Small intestine (tissue), 7 donors: ENCODE measurements at regions not wholly inside any gene's neighbourhood (a gene's known extent, or its start where the extent isn't known, plus 50 kb on each side); places are given as distances from the start of the nearest gene placed in this dataset.

ENCODE experiments used
- DNase-seq, 2 donors: peaks; one replicate each; pipeline versions ENCODE4 v3.0.0 to v3.0.0-alpha.2; 2013
- FAIRE-seq: peaks from 2 replicates; lab custom pipeline; 2012; peaks lifted over from hg19 to GRCh38; lab: Jason Lieb, UNC
- H3K27ac ChIP-seq, 3 donors: one replicate each; pipeline ENCODE4 v1.5.1; 2013; ENCODE audit warnings: low read length in 2 of 3, mild to moderate bottlenecking in 2 of 3, control low read depth in 1 of 3, inconsistent platforms in 1 of 3, low read depth in 1 of 3, moderate library complexity in 1 of 3
- H3K27me3 ChIP-seq, 3 donors: one replicate each; pipeline ENCODE4 v1.6.1; 2013; ENCODE audit warnings: low read length in 3 of 3, inconsistent platforms in 1 of 3; ENCODE audit not compliant: control insufficient read depth in 3 of 3, insufficient read depth in 3 of 3
- H3K36me3 ChIP-seq, 3 donors: one replicate each; pipeline ENCODE4 v1.6.1; 2013; ENCODE audit warnings: low read length in 3 of 3, inconsistent platforms in 1 of 3, low read depth in 1 of 3, mild to moderate bottlenecking in 1 of 3, moderate library complexity in 1 of 3; ENCODE audit not compliant: control insufficient read depth in 3 of 3, insufficient read depth in 2 of 3
- H3K4me1 ChIP-seq, 3 donors: one replicate each; pipeline ENCODE4 v1.6.1; 2013; ENCODE audit warnings: low read length in 2 of 3, inconsistent platforms in 1 of 3, low read depth in 1 of 3, mild to moderate bottlenecking in 1 of 3, moderate library complexity in 1 of 3; ENCODE audit not compliant: control insufficient read depth in 3 of 3, insufficient read depth in 2 of 3
- H3K4me3 ChIP-seq, 3 donors: one replicate each; pipeline ENCODE4 v1.5.1; 2013; ENCODE audit warnings: low read length in 3 of 3, control low read depth in 1 of 3, inconsistent platforms in 1 of 3, low read depth in 1 of 3, mild to moderate bottlenecking in 1 of 3, moderate library complexity in 1 of 3
- H3K9me3 ChIP-seq, 2 donors: one replicate each; pipeline ENCODE4 v1.6.1; 2013; ENCODE audit warnings: low read depth in 1 of 2, low read length in 1 of 2; ENCODE audit not compliant: control insufficient read depth in 2 of 2, insufficient read depth in 1 of 2
- WGBS, 3 donors: extraction: QIAGEN DNeasy Blood & Tissue Kit; methylation state at CpG; one replicate each; pipeline ENCODE4 v1.1.7; 2013; 5-methylcytosine and 5-hydroxymethylcytosine counted together
- donor health status: healthy with polysubstance abuse.
- donor health status: control.
- donor health status: control.
- donor health status: Bipolar disorder and iron deficiency.
- donor health status: healthy.

GRCh38 chr12:14254781-14255180, 110.7 kb upstream of the ATF7IP start:
- DNase-seq (no peak), FAIRE-seq (no peak)
- Histone ChIP-seq H3K27ac (no peak overlapping the region), H3K9me3 (peaks cover 0 to 37% of the 10 kb centered on the region in 2 donors), H3K4me1 (peaks cover 2 to 18% (median 12%) of the 10 kb centered on the region in 3 donors), H3K36me3 (no peaks in the 10 kb centered on the region), H3K27me3 (no peaks in the 10 kb centered on the region), H3K4me3 (no peak overlapping the region)
- WGBS, 3 donors: 95 to 98% (median 97%) methylated on average over 6 of the region's 6 CpGs

GRCh38 chr12:14256121-14256520, 109.4 kb upstream of the ATF7IP start:
- FAIRE-seq (no peak), DNase-seq (no peak)
- H3K9me3 ChIP-seq: peaks cover 0 to 34% of the 10 kb centered on the region in 2 donors
- WGBS, 3 donors: 58 to 82% (median 68%) methylated on average over 6 of the region's 6 CpGs
- H3K4me1 ChIP-seq: peaks cover 2 to 32% (median 12%) of the 10 kb centered on the region in 3 donors
- peak overlapping the region in 1 of 3 donors; percentile 50 for H3K27ac ChIP-seq
- no peaks in the 10 kb centered on the region for H3K27me3 ChIP-seq
- no peaks in the 10 kb centered on the region for H3K36me3 ChIP-seq
- no peak overlapping the region for H3K4me3 ChIP-seq

GRCh38 chr12:14256555-14257169, 108.8 kb upstream of the ATF7IP start:
- Histone ChIP-seq H3K27me3 (no peaks in the 10 kb centered on the region), H3K9me3 (peaks cover 0 to 35% of the 10 kb centered on the region in 2 donors), H3K4me1 (peaks cover 2 to 33% (median 12%) of the 10 kb centered on the region in 3 donors), H3K4me3 (no peak overlapping the region), H3K36me3 (no peaks in the 10 kb centered on the region), H3K27ac (peak overlapping the region; percentile 66 to 88 (median 72))
- DNase-seq (peak; percentile 63 to 69), FAIRE-seq (no peak)
- WGBS, 3 donors: 55 to 75% (median 66%) methylated on average over 15 of the region's 15 CpGs

- WGBS, 3 donors: 12 to 22% (median 20%) methylated on average over 7 of the region's 7 CpGs
- Histone ChIP-seq H3K27me3 (no peaks in the 10 kb centered on the region), H3K4me1 (peaks cover 2 to 36% (median 12%) of the 10 kb centered on the region in 3 donors), H3K9me3 (peaks cover 0 to 35% of the 10 kb centered on the region in 2 donors), H3K36me3 (no peaks in the 10 kb centered on the region), H3K4me3 (peak overlapping the region in 1 of 3 donors; percentile 26), H3K27ac (peak overlapping the region; percentile 66 to 88 (median 72))
- DNase-seq (no peak), FAIRE-seq (no peak)
These were observed 108.2 kb upstream of the ATF7IP start for GRCh38 chr12:14257303-14257733.

GRCh38 chr12:14257734-14258574, 107.5 kb upstream of the ATF7IP start:
- no peak overlapping the region for H3K4me3 ChIP-seq
- no peaks in the 10 kb centered on the region for H3K27me3 ChIP-seq
- FAIRE-seq (no peak), DNase-seq (peak; percentile 89 to 94)
- H3K9me3 ChIP-seq: peaks cover 0 to 35% of the 10 kb centered on the region in 2 donors
- H3K4me1 ChIP-seq: peaks cover 2 to 36% (median 12%) of the 10 kb centered on the region in 3 donors
- WGBS, 3 donors: 34 to 46% (median 38%) methylated on average over 13 of the region's 13 CpGs
- H3K36me3 ChIP-seq: no peaks in the 10 kb centered on the region
- peak overlapping the region; percentile 66 to 88 (median 72) for H3K27ac ChIP-seq

- DNase-seq: no peak
- 71 to 78% (median 74%) methylated on average over 4 of the region's 4 CpGs for WGBS, 3 donors
- peak overlapping the region; percentile 41 to 88 (median 66) for H3K27ac ChIP-seq
- FAIRE-seq: no peak
- peaks cover 0 to 35% of the 10 kb centered on the region in 2 donors for H3K9me3 ChIP-seq
- H3K27me3 ChIP-seq: no peaks in the 10 kb centered on the region
- no peak overlapping the region for H3K4me3 ChIP-seq
- H3K4me1 ChIP-seq: peaks cover 2 to 36% (median 12%) of the 10 kb centered on the region in 3 donors
- no peaks in the 10 kb centered on the region for H3K36me3 ChIP-seq
These were observed 106.9 kb upstream of the ATF7IP start for GRCh38 chr12:14258575-14258940.

GRCh38 chr12:14259481-14260010, 105.9 kb upstream of the ATF7IP start:
- peaks cover 0 to 41% of the 10 kb centered on the region in 2 donors for H3K9me3 ChIP-seq
- no peaks in the 10 kb centered on the region for H3K36me3 ChIP-seq
- peak overlapping the region in 2 of 3 donors; percentile 82 to 85 for H3K27ac ChIP-seq
- WGBS, 3 donors: 83 to 92% (median 87%) methylated on average over 11 of the region's 11 CpGs
- H3K4me1 ChIP-seq: peaks cover 2 to 36% (median 12%) of the 10 kb centered on the region in 3 donors
- H3K27me3 ChIP-seq: no peaks in the 10 kb centered on the region
- no peak overlapping the region for H3K4me3 ChIP-seq
- FAIRE-seq (no peak), DNase-seq (no peak)
